GM18498 (cell line): ENCODE measurements at regions not wholly inside any gene's neighbourhood (a gene's known extent, or its start where the extent isn't known, plus 50 kb on each side); places are given as distances from the start of the nearest gene placed in this dataset.

Experiments used
- ATAC-seq: cut with Tn5 transposase; IDR thresholded peaks from one replicate; pipeline ENCODE4 v1.9.1; 2021; ENCODE audit warnings: mild to moderate bottlenecking, moderate library complexity; ENCODE audit not compliant: unreplicated experiment

DNA sequence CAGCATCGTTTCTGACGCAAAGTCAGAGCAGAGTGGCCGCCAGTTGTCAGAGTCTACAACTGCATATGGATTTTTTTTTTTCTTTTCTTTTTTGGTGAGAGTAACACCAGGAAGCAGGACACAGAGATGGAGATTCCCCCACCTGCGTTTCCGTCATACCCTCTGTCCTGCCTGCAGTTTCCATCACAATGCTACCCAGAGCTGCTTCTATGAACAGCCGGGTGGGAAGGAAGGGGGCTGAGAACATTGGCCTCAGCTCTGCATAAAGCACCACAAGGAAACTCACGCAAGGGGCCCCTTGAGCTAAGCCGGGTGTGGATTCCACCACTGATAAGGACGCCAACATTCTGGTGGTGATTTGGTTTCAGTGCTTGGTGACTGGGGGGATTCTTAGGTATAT lies 183.5 kb upstream of the AFDN start:
- no peak for ATAC-seq

DNA sequence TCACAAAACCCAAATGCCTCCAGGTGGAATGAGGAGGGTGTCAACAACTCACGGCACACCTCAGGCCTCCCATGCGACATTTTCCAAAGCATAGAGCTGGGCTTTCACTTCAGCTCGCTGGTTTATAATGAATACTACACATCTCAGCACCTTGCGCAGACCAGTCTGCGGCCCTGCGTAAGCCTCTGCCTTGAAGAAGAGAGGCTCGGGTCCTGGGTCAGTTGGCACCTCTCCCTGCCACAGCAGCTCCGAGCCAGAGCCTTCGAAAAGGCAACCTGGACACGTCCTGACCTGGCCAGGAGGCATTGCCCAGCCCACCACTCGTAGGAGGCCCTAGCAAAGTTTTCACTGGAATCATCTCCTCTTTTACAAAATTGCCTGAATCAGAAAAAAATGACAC lies 183.0 kb upstream of the AFDN start:
- no peak for ATAC-seq

DNA sequence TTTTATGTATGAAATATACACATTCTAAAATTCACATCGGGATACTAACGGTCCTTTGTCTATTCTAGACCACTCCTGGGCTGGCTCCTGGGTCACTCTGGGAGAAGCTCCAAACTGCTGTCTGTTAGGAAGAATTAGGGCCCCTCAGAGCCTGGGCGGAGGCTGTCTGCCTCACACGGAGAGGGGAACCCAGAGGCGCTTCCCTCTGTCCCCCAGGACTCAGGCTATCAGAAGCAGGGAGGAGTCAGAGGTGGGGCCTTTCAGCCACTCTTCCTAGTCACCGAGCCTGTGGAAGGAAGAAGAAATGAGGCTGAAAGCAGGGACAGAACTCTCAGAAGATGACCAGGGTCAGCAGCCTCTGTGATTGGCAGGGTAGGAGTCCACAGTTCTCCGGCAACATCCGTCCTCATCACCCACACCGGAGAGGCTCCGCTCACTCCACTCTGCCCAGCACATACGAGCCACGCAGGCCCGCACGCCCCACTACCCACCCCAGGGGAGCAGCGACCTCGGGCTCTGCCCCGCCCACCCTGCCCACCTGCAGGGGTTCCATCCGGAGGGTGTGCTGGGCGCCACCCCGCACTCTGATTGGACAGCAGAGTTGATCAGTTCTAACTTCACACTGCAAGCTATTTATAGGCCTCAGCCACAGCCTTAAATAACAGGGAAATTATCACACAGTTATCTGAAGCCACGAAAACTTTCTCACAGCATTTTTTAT lies 182.1 kb upstream of the AFDN start:
- no peak for ATAC-seq

DNA sequence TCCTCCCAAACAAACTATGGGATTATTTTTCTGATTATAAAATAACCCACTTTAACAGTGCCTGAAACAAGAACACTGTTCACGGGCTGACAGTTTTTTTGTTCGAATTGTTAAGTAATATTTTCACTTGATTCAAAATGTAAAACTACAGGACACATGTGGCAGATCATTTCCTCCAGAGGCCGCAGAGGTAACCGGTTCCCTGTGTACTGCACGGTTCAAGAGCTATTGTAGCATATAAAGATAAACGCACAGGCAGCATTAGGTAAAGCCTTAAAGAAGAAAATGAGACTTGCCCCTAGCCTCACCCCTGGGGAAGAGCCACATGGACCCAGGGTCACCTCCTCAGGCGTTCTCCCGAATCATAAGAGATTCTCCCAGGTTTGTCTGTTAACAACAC lies 181.3 kb upstream of the AFDN start:
- ATAC-seq: no peak

DNA sequence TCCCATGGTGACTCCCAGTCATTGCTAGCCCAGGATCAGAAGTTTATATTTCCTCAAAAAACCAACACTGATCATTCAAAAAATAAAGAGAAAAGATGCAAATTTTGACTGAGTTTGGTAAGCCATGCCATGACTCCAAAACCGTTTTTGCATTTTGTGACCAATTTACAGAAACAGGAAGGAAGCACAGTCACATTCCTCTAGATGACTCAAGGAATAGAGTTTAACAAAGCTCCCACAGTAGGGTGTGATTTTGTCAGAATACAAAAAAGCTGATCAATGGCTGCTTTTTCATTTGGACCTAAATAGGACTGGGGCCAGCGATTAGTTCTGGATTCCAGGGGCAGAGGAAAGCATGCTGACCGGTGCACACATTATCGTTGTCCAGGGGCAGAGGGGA lies 179.4 kb upstream of the AFDN start:
- ATAC-seq: no peak

DNA sequence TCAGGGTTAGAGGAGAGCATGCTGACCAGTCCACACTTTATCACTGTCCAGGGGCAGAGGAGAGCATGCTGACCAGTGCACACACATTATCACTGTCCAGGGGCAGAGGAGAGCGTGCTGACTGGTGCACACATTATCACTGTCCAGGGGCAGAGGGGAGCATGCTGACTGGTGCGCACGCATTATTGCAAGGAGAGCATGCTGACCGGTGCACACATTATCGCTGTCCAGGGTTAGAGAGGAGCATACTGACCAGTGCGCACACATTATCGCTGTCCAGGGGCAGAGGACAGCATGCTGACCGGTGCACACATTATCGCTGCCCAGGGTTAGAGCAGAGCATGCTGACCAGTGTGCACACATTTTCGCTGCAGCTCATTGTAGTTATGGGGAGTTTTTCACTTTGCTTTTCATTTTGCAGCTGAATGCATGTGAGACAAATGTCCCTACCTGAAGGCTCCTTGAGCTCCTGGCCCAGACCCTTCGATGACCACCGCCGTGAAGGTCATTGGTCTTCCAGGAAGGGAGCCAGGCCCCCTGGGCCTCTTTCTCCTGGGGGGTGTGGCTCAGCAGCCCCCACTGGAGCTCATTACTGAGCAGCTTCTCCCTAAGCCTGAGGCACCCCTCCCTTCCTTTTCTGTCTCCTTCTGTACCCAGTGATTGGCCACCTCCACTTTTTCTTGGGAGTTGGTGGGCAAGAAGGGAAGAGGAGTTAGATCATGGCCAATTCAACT lies 178.8 kb upstream of the AFDN start:
- ATAC-seq: no peak

DNA sequence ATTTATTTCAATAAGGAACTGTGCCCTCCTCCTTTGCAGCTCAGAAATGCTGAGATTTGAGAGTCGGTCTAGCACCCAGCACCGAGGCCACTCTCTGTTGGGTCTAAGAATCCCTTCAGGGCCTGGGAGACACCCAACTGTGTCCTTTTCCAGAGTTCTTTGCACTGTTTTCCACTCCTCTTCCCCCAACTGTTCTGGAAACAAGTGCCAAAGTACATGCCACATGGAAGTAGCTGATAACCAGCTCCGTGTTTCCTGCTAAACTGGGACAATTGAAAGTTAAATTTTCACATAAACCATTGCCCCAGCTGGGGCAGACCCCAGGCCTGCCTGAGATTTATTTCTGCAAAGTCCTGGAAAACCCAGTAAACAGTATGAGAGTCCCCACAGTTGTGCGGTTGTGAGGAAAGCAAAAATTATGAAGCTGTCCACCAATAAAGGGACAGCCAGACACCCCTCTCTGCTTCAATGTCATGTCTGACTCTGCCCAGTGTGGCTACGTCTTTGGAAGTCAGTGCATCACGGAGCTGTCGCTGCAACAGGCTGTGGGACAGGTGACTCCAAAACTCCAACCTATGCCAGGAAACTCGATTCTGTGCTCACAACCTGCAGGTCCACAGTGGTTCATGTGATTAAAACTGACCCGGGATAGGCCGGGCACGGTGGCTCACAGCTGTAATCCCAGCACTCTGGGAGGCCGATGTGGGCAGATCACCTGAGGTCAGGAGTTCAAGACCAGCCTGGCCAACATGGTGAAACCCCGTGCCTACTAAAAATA lies 178.0 kb upstream of the AFDN start:
- no peak for ATAC-seq

DNA sequence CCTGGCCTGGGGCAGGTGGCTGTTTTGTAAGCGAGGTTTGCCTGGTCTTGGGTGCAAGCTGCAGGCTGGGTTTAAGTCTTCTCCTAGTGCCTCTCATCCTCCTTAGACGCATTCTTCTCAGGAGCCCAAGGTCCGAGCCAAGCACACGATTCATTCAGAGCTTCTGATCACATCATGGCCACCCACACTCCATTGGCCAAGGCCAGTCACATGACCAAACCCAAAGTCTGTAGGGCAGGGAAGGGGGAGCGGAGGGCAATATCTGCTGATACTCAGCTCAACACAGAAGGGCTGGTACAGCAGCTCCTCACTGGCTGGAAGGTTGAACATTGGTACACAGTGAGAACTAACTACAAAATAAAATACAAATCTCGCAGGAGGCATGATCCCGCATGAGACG lies 177.2 kb upstream of the AFDN start:
- ATAC-seq: no peak

DNA sequence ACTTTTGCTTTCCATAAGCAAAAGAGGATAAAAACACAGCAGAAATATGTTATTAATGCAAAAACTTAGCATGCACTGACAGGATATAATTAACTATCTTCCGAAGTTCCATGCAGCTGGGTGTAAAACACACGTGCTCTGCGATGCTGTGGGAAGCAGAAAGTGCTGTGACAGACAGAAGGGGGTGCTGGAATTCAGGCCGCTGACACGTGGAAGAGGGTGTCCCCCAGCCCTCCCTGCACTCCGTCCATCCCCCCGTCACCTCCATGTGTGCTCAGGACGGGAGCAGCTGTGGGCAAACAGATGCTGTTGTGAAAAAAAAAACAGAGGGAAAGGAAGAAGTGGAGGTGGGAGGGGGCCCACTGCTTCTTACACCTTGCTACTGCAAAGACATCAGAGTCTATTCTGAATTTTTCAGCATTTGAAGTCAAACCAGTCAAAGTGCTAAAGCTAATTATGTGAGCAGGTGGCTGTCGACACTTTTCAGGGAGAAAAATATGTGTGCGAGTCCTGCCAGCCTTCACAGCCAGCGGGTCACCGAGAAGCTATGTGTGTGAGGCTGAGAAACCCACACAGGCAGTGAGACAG lies 175.9 kb upstream of the AFDN start:
- no peak for ATAC-seq

DNA sequence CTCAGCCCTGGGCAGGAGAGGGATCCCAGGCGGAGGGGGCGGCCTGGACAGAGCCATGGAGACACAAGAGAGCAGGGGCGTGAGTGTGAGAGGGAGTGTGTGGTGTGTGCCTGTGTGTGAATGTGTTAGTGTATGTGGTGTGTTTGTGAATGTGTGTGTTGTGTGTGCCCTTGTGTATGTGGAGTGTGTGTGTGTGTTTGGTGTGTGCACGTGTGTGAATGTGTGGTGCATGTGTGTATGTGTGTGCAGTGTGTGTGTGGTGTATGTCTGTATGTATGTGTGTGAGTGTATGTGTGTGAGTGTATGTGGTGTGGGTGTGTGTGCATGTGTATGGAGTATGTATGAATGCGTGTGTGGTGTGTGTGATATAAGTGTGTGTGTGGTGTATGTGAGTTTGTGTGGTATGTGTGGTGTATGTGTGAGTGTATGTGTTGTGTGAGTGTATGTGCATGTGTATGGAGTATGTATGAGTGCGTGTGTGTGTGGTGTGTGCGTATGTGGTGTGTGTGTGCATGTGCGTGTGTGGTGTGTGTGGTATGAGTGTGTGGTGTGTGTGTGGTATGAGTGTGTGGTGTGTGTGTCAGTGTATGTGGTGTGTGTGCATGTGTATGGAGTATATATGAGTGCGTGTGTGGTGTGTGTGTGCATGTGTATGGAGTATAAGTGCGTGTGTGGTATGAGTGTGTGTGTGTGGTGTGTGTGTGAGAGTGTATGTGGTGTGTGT lies 175.2 kb upstream of the AFDN start:
- ATAC-seq: no peak

DNA sequence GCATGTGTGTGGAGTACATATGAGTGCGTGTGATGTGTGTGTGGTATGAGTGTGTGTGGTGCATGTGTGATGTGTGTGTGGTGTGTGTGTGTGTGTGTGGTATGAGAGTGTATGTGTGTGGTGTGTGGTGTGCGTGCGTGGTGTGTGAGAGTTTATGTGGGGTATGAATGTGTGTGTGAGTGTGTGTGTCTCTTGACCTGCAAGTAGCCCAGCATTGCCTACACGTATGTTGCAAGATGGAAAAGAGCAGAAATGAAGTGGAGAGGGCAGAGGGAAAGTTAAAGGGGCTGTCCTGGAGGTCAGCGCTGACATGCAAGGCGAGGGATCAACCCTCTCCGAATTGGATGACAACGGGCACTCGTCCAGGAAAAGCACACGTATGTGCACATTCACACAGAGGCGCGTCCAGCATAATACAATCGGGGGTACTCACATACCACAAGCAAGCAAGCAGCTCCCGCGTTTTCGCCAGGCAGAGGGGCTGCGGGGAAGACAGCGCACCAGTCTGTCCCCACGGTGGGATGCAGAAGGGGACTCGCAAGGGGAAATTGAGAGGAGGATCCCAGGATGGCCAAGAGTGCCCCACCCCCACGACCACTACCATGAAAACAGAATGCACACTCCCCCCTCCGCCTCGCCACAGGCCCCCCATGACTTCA lies 174.5 kb upstream of the AFDN start:
- no peak for ATAC-seq

DNA sequence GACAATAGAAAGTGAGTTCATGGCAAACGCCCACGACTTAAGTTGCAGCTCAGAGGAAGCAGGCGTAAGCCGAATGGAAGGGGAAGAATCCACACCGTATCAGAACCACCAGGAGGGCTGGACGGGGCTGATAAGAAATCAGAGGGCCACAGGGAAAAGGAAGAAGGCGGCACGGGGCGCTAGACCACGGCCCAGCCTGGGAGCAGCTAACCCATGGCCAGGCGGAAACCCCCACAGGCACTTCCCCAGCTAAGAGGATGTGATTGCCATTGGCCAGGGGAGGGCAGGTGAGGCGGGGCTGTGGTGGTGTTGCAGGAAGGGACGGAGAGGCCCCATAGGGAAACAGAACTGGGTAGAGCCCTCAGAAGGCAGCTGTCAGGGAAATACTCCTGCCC lies 174.0 kb upstream of the AFDN start:
- ATAC-seq: no peak

DNA sequence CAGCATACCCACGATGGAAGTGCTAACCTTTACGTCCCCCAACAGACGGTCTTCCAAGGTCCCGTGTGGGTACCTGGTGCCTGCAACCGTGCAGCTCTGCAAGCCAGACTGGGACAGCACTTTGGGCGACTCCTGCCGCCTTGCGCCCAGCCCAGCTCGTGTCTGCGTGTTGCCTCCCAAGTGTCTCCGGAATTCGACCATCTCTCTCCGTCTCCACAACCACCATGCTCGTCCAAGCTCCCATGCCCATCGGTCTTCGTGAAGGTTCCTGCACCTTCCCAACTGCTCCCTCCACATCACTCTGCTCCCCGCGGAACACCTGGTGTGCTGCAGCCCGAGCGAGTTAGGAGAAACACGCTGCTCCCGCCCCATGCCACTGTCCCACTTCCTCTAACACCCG lies 173.2 kb upstream of the AFDN start:
- ATAC-seq: no peak

DNA sequence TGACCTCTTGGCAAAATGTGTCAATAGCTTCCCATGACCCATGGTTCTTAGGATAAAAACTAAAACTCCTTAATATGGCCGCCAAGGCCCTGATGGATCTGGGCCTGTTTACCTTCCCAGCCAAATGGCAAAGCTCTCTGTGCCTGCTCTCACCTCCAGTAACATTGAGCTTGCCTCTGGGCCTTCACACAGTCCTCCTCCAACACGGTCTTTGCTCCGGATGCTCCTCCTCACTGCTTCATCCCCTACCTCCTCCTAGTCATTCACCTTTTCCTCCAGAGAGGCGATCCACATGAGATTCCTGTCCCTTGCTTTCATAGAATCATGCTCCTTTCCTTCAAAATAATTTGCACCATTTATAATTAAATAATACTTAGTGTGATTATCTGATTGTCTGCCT lies 172.3 kb upstream of the AFDN start:
- ATAC-seq: no peak

DNA sequence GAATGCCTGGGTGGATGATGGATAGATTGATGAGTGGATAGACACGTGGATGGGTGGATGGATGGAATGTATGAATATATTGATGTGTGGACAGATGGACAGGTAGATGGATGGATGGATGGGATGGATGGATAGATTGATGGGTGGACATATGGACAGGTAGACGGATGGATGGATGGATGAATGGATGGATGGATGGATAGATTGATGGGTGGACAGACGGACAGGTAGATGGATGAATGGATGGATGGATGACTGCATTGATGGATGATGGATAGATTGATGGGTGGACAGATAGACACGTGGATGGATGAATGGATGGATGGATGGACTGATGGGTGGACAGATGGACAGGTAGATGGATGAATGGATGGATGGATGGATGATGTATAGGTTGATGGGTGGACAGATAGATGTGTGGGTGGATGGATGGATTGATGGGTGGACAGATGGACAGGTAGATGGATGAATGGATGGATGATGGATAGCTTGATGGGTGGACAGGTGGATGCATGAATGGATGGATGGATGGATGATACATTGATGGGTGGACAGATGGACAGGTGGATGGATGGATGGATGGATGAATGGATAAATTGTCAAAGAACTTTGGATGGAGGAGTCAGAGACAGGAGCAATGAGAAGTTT lies 171.4 kb upstream of the AFDN start:
- no peak for ATAC-seq

DNA sequence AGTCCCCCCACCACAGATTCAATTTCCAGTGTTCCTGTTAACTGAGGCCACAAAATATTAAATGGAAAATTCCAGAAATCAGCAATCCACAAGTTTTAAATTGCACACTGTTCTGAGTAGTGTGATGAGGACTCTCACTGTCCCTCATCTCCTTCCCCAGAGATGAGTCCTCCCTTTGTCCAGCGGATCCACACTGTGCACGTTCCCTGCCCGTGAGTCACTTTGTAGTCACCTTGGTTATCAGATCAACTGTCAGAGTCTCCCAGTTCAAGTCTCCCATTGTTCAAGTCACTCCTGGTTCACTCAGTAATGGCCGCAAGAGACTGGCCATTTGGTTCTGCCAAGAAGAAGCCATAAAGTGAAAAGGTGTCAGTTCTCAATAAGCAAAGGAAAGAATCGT lies 168.6 kb upstream of the AFDN start:
- ATAC-seq: no peak

DNA sequence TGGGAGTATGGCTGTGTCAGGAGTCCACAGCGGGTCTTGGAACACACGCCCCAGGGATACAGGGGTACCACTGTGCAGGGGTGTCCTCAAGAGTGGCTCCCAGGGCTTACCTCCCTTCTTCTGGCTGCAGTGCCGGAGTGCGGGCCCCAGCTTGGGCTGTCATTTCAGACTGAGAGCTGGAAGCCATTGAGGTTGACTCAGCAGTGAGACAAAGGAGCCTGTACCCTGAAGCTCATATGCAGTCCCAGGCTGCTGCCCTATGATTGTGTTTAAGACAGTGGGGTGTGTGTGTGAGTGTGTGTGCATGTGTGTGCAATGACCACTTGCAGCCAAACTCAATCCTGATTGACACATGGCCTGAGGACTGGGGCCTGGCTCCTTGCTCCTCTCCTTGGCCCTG lies 167.7 kb upstream of the AFDN start:
- no peak for ATAC-seq

DNA sequence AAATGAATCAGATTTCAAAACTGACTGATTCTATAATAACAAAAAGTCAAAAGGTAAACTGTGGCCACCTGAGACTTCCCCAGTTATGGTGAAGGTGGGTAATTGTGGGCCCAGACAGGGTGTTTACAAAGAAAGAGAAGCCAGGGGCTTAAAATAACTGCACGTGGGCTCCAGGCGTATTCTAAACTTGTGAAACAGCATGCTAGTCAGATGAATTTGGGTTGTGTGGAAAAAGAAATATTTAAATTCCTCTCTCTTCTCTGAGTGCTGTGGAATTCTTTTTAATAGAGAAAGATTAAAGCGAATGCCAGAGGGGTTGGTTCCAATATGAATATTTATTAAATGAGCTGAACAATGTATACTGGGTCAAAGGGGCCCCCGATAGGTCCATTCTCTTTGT lies 166.3 kb upstream of the AFDN start:
- no peak for ATAC-seq

DNA sequence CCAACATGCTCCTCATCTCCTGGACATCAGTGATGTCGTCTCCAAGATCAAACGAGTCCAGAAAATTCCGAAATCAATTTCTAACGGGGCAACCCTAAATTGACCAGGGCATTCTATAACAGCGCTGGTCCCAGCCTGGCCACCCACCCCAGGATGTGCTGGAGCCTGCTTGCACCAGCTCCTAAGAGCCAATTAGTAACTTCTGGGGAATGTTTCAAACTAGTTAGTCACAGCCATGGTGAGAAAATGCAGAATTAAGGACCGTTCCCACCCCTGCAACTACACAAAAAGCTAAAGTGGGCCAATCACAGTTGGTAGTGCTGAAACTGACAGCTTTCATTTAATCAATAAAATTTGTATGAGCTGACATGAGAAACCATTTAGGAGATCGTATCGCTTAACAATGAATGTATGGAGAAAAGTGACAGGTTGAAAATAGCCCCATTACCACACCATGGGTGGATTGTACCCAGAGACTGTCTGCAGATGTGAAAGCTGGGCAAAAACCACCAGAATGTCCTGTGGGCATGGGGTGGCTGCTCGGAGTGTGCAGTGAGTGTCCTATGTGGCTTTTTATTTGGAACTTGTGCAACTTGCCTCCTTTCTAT lies 165.7 kb upstream of the AFDN start:
- ATAC-seq: no peak
